GM23338 (cell line): ENCODE measurements at regions not wholly inside any gene's neighbourhood (a gene's known extent, or its start where the extent isn't known, plus 50 kb on each side); places are given as distances from the start of the nearest gene placed in this dataset.

ENCODE experiments used
- EZH2 ChIP-seq: fragments of 200-600 bp; sonication (generic); IDR thresholded peaks from one replicate; pipeline ENCODE4 v1.8.0; 2017; ENCODE audit warnings: antibody characterized with exemption, mild to moderate bottlenecking, low read depth; ENCODE audit not compliant: unreplicated experiment
- POLR2AphosphoS5 ChIP-seq: IDR thresholded peaks from 2 replicates; pipeline ENCODE4 v1.6.1; 2016; ENCODE audit warnings: antibody characterized with exemption, low read depth
- REST ChIP-seq: IDR thresholded peaks from one replicate; pipeline ENCODE4 v1.6.1; 2018; ENCODE audit warnings: antibody characterized with exemption; ENCODE audit not compliant: unreplicated experiment
- ZNF114 ChIP-seq: fragments of 250-450 bp; sonication (Bioruptor Pico); IDR thresholded peaks from 2 replicates; pipeline ENCODE4 v1.5.0; 2020; ENCODE audit warnings: mild to moderate bottlenecking, moderate library complexity
- TF ChIP-seq, protein P1 (sequence below), 2 experiments: fragments of 200-600 bp in 1 of 2; sonication (generic) in 1 of 2; conservative IDR thresholded peaks; 2 replicates each; pipeline versions ENCODE4 v1.5.1 to v1.6.1; 2016 to 2017; ENCODE audit warnings: antibody characterized with exemption in 2 of 2, low read depth in 2 of 2, mild to moderate bottlenecking in 2 of 2, moderate library complexity in 1 of 2

- TF ChIP-seq, protein P1, sequence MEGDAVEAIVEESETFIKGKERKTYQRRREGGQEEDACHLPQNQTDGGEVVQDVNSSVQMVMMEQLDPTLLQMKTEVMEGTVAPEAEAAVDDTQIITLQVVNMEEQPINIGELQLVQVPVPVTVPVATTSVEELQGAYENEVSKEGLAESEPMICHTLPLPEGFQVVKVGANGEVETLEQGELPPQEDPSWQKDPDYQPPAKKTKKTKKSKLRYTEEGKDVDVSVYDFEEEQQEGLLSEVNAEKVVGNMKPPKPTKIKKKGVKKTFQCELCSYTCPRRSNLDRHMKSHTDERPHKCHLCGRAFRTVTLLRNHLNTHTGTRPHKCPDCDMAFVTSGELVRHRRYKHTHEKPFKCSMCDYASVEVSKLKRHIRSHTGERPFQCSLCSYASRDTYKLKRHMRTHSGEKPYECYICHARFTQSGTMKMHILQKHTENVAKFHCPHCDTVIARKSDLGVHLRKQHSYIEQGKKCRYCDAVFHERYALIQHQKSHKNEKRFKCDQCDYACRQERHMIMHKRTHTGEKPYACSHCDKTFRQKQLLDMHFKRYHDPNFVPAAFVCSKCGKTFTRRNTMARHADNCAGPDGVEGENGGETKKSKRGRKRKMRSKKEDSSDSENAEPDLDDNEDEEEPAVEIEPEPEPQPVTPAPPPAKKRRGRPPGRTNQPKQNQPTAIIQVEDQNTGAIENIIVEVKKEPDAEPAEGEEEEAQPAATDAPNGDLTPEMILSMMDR (conservative IDR thresholded peaks at IDR 0.05; ENCODE audit: low read depth in 2 of 2) = no peak
- no peak for TF ChIP-seq EZH2
- TF ChIP-seq POLR2AphosphoS5 = no peak
- TF ChIP-seq REST = no peak
- TF ChIP-seq ZNF114 = no peak
Observed at GRCh38 chr18:78367996-78368395, 611.6 kb upstream of the SALL3 start.
